DMS114 treated with DMSO at 0.1 percent for 48 hours (cell line): ENCODE measurements at regions not wholly inside any gene's neighbourhood (a gene's known extent, or its start where the extent isn't known, plus 50 kb on each side); places are given as distances from the start of the nearest gene placed in this dataset.
"Not testable (repeated sequence)": the region's sequence is repeated elsewhere in the genome, so short reads cannot be mapped to it uniquely, and the experiment has no call there.

Experiments used
- DNase-seq: peaks from one replicate; lab custom pipeline; 2025; ENCODE audit not compliant: unreplicated experiment; lab: John Stamatoyannopoulos, UW

- no peak for DNase-seq
These were observed 302.6 kb upstream of the NRSN1 start for GRCh38 chr6:23823421-23823820.

- no peak for DNase-seq
These were observed 299.4 kb upstream of the NRSN1 start for GRCh38 chr6:23826572-23826971.

DNA sequence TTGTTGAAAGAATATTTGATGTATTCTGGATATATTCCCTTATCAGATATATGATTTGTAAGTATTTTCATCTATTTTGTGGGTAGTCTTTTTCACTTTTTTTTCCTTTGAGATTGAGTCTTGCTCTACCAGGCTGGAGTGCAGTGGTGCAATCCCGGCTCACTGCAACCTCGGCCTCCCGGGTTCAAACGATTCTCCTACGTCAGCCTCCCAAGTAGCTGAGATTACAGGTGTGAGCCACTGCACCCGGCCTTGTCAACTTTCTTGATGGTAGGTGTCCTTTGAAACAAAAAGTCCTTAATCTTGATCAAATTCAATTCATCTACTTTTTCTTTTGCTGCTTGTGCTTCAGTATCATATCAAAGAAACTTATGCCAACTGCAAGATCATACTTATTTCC, 297.2 kb upstream of the NRSN1 start:
- DNase-seq, result no peak

- no peak for DNase-seq
These were observed 284.9 kb upstream of the NRSN1 start for GRCh38 chr6:23841116-23841515.

- no peak for DNase-seq
These were observed 283.3 kb upstream of the NRSN1 start for GRCh38 chr6:23842760-23843159.

DNA sequence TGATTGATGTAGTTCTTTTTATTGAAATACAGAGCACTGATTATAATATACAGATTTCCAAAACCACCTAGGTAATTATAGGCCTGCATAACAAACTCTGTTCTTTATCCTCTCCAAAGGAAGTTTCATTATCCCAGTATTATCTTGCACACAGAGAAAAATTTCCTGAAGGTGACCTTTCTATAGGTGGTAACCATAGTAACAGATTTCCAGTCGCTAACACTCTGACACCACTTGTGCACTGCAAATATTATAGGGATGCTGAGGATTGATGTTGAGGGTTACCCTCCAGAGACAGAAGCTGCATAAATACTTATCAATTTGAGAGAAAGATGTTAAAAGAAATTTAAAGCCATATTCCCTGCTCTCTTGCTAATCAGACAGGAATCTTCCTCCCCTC, 274.5 kb upstream of the NRSN1 start:
- no peak for DNase-seq

GRCh38 chr6:23853566-23854133, 272.4 kb upstream of the NRSN1 start:
- DNase-seq, result not testable (repeated sequence)

GRCh38 chr6:23854154-23854553, 271.9 kb upstream of the NRSN1 start:
- DNase-seq, result not testable (repeated sequence)

- no peak for DNase-seq
These were observed 270.4 kb upstream of the NRSN1 start for GRCh38 chr6:23855497-23856116.

DNA sequence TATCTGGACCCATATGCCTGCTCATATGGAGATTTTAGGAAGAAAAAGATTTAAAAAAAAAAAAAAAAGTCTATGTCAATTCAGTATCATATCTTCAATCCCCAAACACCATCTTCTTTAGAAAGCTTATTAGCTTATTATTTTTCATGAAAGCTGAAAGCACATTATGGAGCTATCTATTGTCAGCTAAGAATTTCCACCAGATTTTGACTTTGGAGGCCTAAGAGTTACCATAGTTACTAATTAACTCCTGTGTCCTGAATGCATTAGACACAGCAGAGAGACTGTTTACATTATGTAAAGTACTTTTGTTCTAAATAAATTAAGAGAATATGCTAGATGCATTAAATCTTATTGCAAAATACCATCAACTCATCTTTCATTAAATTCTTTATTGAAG, 255.5 kb upstream of the NRSN1 start:
- DNase-seq, result no peak

- DNase-seq, result no peak
These were observed 252.9 kb upstream of the NRSN1 start for GRCh38 chr6:23873161-23873560.

DNA sequence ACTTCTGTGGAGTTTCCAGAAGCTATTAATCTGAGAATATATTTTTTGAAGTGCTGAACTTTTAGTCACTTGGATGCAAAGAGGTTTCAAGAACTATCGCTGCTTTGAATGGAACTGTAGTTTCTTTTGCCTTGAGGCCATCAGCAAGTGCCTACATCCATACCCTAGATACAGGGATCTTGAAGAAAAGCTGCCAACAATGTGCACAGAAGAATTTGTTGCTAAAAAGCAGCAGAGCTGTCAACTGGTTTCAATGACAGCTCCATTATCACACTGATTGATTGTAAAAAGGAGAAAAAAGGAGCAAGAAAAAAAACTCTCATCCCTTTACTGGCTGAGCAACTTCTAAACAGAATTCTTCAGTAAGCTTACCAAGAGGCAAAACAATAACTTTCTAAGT, 251.0 kb upstream of the NRSN1 start:
- no peak for DNase-seq

DNA sequence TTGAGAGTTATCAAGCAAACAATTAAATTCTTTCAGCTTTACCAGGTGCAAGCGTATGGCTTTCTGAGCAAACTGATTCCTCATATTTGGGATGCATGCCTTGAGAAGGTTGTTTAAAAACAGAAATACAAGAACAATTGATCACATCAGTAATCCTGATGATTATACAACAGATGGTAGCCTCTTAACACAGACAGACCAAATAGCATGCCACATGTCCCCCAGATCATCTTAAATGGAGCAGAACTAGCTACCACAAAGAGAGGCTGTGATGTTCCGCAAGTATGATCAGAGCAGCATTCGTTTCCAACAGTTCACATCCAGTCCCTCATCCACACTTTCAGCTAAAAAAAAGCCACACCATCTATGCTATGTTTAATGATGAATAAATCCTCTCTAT, 246.2 kb upstream of the NRSN1 start:
- no peak for DNase-seq

GRCh38 chr6:23890543-23891227, 235.3 kb upstream of the NRSN1 start:
- DNase-seq, result no peak

DNA sequence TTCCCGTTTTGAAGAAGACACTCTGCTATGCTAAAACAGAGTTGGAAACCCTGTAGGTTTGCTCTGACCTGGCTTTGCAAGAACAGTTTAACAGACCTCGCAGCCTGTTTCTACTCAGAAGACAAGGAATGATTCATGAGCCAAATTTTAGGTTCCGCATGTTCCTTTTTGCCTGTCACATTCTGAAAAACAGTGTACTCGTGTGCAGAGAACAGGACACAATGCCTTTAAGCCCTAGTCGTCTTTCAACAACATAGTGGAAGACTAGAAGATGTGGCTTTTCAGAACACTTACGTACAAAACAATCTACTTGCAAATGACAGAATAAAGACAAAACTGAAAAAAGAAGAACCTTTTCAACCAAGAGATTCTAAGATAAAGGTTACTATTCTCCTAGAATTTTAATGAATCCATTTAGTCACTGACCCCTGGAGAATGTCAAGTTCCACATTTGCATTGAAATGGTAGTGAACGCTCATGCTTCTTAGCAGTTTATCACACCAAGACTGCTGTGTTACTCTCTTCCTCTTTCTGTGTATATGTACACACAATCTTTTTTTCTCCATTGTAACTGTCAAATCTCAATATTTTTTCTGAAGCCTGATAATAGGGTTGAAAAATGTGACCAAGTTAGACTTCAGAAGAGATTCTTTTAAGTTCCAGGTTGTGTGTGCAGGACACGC, 220.7 kb upstream of the NRSN1 start:
- DNase-seq, result no peak

- no peak for DNase-seq
These were observed 215.6 kb upstream of the NRSN1 start for GRCh38 chr6:23910420-23910819.

DNA sequence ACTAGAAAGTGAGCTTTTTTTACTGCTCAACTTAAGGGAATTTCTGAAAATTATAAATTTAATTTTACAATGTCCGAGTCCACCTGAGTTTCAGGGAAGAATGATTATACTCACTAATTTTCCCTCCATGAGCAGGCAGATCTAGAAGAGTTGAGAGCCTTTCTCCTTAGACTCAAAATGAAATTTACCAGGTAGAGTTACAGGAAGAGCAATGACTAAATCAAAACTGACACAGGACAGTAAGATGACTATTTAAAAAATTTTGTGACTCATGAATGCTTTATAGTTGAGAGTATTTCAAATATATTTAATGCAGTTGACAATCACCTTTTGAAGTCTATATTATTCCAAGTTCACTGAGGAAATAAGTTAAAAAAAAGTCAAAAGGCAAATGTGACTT, 198.1 kb upstream of the NRSN1 start:
- DNase-seq, result no peak

- DNase-seq, result no peak
These were observed 196.8 kb upstream of the NRSN1 start for GRCh38 chr6:23929201-23929600.

- DNase-seq, result no peak
These were observed 185.5 kb upstream of the NRSN1 start for GRCh38 chr6:23940466-23940865.

- DNase-seq, result no peak
These were observed 174.3 kb upstream of the NRSN1 start for GRCh38 chr6:23951691-23952090.

- no peak for DNase-seq
These were observed 173.8 kb upstream of the NRSN1 start for GRCh38 chr6:23952245-23952644.

DNA sequence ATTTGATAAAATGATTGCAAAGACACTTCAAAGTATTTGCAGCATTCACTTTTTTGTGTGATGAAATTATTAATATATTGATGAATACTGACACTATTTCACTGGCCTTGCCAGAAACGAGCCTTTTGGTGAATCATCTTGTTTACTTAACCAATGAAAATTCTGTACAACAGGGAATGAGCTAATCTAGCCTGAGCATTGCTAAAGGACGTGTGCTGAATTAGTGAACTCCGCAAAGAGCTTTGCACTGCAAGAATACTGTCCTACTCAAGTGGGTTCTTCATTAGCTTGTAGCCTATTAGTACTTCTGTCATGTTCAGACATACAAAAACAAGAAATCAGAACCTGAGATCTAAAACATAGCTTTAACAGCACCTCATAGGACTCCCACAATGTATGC, 172.0 kb upstream of the NRSN1 start:
- DNase-seq, result no peak
